Endothelial cell (in vitro differentiated cells): ENCODE measurements at regions not wholly inside any gene's neighbourhood (a gene's known extent, or its start where the extent isn't known, plus 50 kb on each side); places are given as distances from the start of the nearest gene placed in this dataset.

ENCODE experiments used
- DNase-seq: peaks from one replicate; pipeline ENCODE4 v3.0.0; 2021; ENCODE audit warnings: low spot score
- H3K27ac Mint-ChIP-seq: one replicate; pipeline ENCODE4 v1.8.0; 2021; ENCODE audit warnings: mixed read lengths, inconsistent platforms; ENCODE audit not compliant: unreplicated experiment
- H3K27me3 Mint-ChIP-seq: one replicate; pipeline ENCODE4 v1.8.0; 2021; ENCODE audit warnings: mild to moderate bottlenecking, moderate library complexity, mixed read lengths, inconsistent platforms; ENCODE audit not compliant: unreplicated experiment
- H3K36me3 Mint-ChIP-seq: one replicate; pipeline ENCODE4 v1.8.0; 2021; ENCODE audit warnings: mild to moderate bottlenecking, low read depth, mixed read lengths, inconsistent platforms; ENCODE audit not compliant: unreplicated experiment
- H3K4me1 Mint-ChIP-seq: one replicate; pipeline ENCODE4 v1.8.0; 2021; ENCODE audit warnings: mild to moderate bottlenecking, mixed read lengths, inconsistent platforms; ENCODE audit not compliant: unreplicated experiment
- H3K4me3 Mint-ChIP-seq: one replicate; pipeline ENCODE4 v1.8.0; 2021; ENCODE audit warnings: mild to moderate bottlenecking, mixed read lengths, inconsistent platforms; ENCODE audit not compliant: unreplicated experiment
- H3K9me3 Mint-ChIP-seq: one replicate; pipeline ENCODE4 v1.8.0; 2021; ENCODE audit warnings: mixed read lengths, inconsistent platforms; ENCODE audit not compliant: unreplicated experiment
- TF ChIP-seq, protein P1 (sequence below): fragments of 200-600 bp; sonication (generic); IDR thresholded peaks from one replicate; pipeline ENCODE4 v1.5.0; 2021; ENCODE audit warnings: antibody characterized with exemption; ENCODE audit not compliant: unreplicated experiment

DNA sequence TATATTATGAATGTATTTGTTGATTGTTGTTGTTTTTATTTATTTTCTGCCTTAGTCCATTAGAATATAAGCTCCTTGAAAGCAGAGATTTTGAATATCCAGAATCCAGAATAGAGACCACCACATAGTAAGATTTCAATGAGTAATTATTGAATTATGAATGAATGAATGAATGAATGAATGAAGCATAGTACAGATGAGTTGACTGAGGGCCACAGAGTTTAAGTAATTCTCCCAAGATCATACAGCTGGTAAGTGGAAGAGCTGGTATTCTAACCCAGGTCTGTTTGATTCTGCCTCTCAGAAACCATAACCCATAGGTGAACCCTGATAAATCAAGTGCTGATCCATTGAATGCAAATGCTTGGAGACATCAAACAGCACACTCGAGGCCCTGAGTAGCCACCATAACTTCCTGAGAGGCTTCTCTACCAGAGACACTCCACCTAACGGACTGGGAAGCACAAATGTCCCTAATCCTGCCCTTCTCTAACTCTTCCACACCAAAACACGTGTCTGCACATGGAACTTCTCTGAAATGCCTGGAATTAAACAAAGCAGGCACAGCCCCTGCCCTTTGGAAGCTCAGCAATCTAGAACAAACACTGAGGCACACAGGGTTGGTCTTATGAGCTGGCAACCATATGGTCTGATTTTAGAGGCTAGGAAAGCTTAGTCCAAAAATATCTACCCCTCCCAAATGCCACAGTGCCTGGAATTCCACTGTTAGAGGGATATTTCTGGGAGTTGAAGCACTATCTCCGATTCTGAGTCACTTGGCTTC is 190.1 kb downstream of the FOXO1 start:
- peaks cover 14% of the 10 kb centered on the region for H3K27me3 Mint-ChIP-seq
- peak overlapping the region; percentile 85 for H3K27ac Mint-ChIP-seq
- peaks cover 62% of the 10 kb centered on the region for H3K4me1 Mint-ChIP-seq
- H3K36me3 Mint-ChIP-seq: peaks cover 3% of the 10 kb centered on the region
- DNase-seq: no peak
- TF ChIP-seq, protein P1, sequence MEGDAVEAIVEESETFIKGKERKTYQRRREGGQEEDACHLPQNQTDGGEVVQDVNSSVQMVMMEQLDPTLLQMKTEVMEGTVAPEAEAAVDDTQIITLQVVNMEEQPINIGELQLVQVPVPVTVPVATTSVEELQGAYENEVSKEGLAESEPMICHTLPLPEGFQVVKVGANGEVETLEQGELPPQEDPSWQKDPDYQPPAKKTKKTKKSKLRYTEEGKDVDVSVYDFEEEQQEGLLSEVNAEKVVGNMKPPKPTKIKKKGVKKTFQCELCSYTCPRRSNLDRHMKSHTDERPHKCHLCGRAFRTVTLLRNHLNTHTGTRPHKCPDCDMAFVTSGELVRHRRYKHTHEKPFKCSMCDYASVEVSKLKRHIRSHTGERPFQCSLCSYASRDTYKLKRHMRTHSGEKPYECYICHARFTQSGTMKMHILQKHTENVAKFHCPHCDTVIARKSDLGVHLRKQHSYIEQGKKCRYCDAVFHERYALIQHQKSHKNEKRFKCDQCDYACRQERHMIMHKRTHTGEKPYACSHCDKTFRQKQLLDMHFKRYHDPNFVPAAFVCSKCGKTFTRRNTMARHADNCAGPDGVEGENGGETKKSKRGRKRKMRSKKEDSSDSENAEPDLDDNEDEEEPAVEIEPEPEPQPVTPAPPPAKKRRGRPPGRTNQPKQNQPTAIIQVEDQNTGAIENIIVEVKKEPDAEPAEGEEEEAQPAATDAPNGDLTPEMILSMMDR: no peak
- no peak overlapping the region for H3K4me3 Mint-ChIP-seq
- no peaks in the 10 kb centered on the region for H3K9me3 Mint-ChIP-seq

DNA sequence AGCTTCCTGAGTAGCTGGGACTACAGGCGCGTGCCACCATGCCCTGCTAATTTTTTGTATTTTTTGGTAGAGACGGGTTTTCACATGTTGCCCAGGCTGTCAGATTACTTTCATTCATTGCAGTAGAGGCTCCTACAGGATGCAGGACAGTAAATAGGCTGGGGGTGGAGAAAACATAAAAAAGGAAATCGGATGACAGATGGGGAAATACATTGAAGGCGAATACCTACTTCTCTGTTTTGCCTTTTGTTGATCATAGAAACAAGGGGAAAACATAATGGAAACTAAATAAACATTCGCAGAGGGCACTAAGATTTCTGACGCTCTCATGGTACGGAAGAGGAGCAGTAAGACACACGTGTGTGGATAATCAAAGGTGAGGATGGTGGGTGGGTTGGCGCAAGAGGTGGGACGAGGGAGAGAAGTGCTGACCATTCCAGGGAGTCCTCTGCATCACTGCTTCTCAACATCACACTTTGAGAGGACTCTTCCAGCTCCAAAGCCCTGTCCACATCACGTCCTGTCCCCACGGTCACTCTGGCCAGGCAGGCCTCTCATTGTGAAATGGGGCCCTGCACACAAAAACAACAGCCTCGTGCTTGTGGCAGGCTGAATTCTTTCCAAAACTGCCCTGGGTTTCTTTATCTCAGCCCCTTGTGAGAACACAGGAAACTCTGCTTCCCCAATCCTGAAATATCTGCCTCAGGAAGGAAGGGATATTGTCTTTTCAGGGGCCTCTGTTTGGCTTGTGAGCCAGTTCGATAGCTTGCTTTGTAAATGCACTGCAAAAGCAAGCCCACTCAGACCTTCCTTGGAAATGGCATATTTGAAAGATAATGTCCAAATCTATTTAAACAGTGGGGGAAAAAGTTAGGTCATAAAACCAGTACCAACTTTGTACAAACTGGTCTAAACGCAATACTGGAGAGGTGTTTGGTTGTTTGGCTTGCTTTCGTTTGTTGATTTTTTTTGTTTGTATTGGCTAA is 188.5 kb downstream of the FOXO1 start:
- peaks cover 69% of the 10 kb centered on the region for H3K4me1 Mint-ChIP-seq
- peak; percentile 63 for DNase-seq
- H3K27me3 Mint-ChIP-seq: peaks cover 16% of the 10 kb centered on the region
- no peaks in the 10 kb centered on the region for H3K36me3 Mint-ChIP-seq
- TF ChIP-seq, protein P1: no peak
- peak overlapping the region; percentile 74 for H3K4me3 Mint-ChIP-seq
- peak overlapping the region; percentile 100 for H3K27ac Mint-ChIP-seq
- no peaks in the 10 kb centered on the region for H3K9me3 Mint-ChIP-seq

DNA sequence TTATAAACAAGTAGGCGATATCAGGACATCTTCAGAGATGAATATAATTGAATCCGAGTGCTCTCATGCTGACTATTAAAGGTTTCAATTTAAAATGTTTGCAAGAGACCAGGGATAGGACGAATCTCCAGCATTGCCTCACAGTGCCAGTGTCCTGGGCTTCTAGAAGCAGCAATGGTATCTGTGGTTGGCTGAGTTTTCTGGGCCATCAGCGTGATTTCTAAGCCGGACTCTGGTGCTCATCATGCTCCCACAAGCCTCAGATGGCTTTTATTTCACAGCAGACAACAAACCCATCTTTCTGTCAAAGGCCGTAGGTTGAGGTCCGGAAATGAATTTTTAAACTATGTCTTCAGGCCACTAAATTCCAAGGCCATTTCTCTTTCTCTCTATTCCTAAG is 187.7 kb downstream of the FOXO1 start:
- TF ChIP-seq, protein P1: no peak
- Mint-ChIP-seq H3K9me3 (no peaks in the 10 kb centered on the region), H3K36me3 (no peaks in the 10 kb centered on the region), H3K4me3 (no peak overlapping the region), H3K27me3 (peaks cover 17% of the 10 kb centered on the region), H3K4me1 (peaks cover 69% of the 10 kb centered on the region), H3K27ac (peak overlapping the region; percentile 100)
- DNase-seq: no peak

DNA sequence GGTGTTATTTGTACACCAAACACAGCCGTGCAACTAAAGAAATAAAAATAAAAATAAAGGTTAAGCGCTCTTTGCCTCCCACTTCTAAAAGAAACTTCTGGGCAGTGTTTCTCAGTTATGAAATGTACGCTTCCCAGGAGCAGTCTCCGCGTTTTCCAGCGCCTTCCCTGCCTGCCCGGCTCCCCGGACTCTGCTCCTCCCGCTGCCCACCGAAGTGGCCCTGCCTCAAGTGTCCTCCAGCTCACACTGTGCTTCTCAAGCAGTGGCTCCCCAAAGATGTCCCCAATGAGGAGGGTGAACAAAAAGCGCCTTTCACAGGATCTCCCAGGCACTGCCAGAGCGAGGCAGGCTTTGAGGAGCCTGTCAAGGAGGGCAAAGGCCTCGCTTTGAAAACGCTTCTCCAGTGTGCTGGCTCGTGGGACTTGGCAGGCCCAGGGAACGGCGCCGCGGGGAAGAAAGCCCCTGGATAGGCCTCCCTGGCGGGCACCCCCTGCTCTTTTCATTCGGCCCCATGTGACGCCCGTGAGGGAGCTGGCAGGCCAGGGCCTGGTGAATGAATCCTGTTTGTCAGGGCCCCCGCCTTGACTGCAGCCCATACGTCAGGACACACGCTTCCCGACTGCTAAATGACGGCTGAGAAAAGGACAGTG is 187.1 kb downstream of the FOXO1 start:
- Mint-ChIP-seq H3K27ac (peak overlapping the region; percentile 100), H3K4me3 (no peak overlapping the region), H3K9me3 (no peaks in the 10 kb centered on the region), H3K4me1 (peaks cover 73% of the 10 kb centered on the region), H3K27me3 (peaks cover 22% of the 10 kb centered on the region), H3K36me3 (no peaks in the 10 kb centered on the region)
- TF ChIP-seq, protein P1: no peak
- DNase-seq: no peak
